Activated naive CD4-positive, alpha-beta T cell treated with anti-CD3 and anti-CD28 coated beads, Interleukin-2, amount 50 U/mL, for 72 hours (primary cell): ENCODE measurements at regions not wholly inside any gene's neighbourhood (a gene's known extent, or its start where the extent isn't known, plus 50 kb on each side); places are given as distances from the start of the nearest gene placed in this dataset.

ENCODE experiments used
- ATAC-seq, 2 donors: fragments of 150-1000 bp; cut with Tn5 transposase; 2 replicates each; pipeline ENCODE4 v1.10.0; 2021; ENCODE audit warnings: mild to moderate bottlenecking in 2 of 2, moderate library complexity in 2 of 2
- DNase-seq, 2 donors: peaks; one replicate each; pipeline ENCODE4 v3.0.0; 2021 to 2022; ENCODE audit warnings: low spot score in 2 of 2
- H3K27ac Mint-ChIP-seq, 2 donors: one replicate each; pipeline ENCODE4 v1.8.0; 2022; ENCODE audit warnings: mild to moderate bottlenecking in 2 of 2, mixed read lengths in 2 of 2
- H3K36me3 Mint-ChIP-seq, 2 donors: one replicate each; pipeline ENCODE4 v1.8.0; 2022; ENCODE audit warnings: mixed read lengths in 2 of 2
- H3K9me3 Mint-ChIP-seq, 2 donors: one replicate each; pipeline ENCODE4 v1.8.0; 2022; ENCODE audit warnings: mixed read lengths in 2 of 2

DNA sequence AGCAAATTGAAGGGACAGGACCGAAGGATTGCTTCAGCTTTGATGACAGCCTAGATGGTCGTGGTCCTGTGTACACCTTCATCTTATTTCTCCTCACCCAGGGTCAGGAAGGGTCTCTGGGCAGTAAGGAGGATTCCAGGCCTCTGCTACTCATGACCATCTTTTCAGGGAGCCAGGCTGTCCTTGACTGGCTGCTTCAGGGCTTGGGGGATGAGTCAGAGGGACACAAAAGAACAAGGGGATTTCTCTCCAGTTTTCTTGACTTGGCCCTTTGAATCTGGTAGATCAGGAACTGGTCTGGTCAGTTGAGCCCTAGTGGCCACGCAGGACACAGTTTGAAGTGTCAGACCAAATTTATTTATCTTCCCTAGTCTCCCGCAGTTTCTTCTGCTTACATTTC, 402.1 kb upstream of the CHD6 start:
- Mint-ChIP-seq H3K9me3 (peaks cover 5 to 8% of the 10 kb centered on the region in 2 donors), H3K36me3 (no peaks in the 10 kb centered on the region), H3K27ac (no peak overlapping the region)
- no peak for ATAC-seq
- DNase-seq = no peak

DNA sequence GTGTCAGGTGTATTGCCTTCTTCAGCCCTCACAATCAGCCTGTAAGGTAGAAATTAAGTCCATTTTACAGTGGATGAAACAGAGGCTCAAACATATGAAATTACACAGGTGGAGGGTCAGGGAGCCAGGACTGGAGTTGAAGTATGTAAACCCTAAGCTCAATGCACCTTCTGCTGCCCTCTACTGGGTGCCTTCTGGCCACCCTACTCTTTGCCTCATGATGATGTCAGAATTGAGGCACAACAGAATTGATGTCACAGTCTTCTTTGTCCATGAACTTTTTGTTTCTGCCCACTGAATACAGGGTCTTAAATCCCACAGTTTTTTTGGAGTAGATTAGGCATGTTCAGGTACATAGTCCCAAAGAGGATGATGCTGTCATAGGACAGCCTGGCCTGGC, 400.8 kb upstream of the CHD6 start:
- H3K36me3 Mint-ChIP-seq = no peaks in the 10 kb centered on the region
- peaks cover 5 to 11% of the 10 kb centered on the region in 2 donors for H3K9me3 Mint-ChIP-seq
- no peak for DNase-seq
- ATAC-seq = no peak
- H3K27ac Mint-ChIP-seq = no peak overlapping the region

GRCh38 chr20:42010090-42010489, 391.9 kb upstream of the CHD6 start:
- DNase-seq (no peak), ATAC-seq (no peak)
- no peak overlapping the region for H3K27ac Mint-ChIP-seq
- H3K36me3 Mint-ChIP-seq = peaks cover 0 to 6% of the 10 kb centered on the region in 2 donors
- peaks cover 9 to 22% of the 10 kb centered on the region in 2 donors for H3K9me3 Mint-ChIP-seq

GRCh38 chr20:42007251-42007650, 389.1 kb upstream of the CHD6 start:
- Mint-ChIP-seq H3K36me3 (peaks cover 0 to 6% of the 10 kb centered on the region in 2 donors), H3K27ac (no peak overlapping the region), H3K9me3 (peaks cover 9 to 23% of the 10 kb centered on the region in 2 donors)
- ATAC-seq (no peak), DNase-seq (no peak)

DNA sequence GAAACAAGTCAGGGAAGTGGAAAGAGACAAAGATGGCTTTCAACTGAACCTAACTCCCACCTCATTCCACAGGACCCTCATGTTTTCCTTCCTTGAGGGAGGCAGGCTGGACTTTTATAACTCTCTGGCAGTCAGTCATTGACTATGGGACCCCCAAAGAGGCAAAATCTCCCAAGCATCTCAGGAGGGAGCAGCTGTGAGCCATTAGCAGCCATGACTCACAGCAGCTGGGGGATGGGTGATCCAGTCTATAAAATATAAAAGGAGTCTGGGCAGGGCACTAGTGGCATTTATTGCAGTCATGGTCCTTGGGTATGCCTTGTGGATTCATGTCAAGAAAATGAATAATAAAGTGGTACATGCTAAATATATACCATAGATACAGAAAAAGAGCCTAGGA, 387.0 kb upstream of the CHD6 start:
- no peak overlapping the region for H3K27ac Mint-ChIP-seq
- H3K36me3 Mint-ChIP-seq = peaks cover 0 to under 1% of the 10 kb centered on the region in 2 donors
- DNase-seq (no peak), ATAC-seq (no peak)
- peaks cover 4 to 14% of the 10 kb centered on the region in 2 donors for H3K9me3 Mint-ChIP-seq

GRCh38 chr20:42003380-42003779, 385.2 kb upstream of the CHD6 start:
- no peak for ATAC-seq
- DNase-seq = no peak
- H3K9me3 Mint-ChIP-seq = peaks cover 5 to 14% of the 10 kb centered on the region in 2 donors
- no peak overlapping the region for H3K27ac Mint-ChIP-seq
- peaks cover 6 to 8% of the 10 kb centered on the region in 2 donors for H3K36me3 Mint-ChIP-seq

DNA sequence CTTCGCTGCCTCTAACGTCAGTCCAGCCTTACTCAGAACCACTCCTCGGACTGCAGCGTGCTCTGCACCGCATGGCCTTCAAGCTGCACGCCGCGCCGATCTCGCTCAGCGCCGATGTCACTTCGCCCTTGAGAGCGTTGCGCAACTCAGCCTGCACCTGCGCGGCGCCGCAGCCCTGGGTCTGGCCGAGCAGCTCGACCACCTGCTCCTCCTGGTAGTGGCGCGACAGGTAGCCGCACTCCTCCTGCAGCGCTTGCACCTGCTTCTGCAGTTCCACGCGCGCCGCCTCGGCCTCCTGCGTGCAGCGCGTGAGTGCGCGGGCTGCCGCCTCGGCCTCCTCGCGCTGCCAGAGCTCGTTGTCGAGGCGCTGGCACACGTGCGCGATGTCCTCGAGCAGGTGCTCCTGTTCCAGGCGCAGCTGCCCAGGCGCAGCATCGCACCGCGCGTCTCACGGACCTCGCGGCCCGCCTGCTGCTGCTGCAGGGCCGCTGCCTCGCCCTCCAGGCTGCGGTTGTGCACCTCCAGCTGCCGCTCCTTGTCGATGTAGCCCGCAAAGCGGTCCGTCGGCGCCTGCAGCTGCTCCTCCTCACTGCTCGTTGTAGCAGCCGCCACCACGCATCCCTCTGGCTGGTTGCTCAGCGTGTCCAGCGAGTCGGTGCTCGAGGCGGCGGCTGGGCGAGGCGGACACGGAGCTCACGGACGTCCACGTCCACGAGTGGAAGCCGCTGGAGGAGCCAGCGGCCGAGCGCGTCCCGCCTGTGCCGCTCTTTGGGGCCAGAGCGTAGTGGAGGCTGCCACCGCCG, 380.6 kb upstream of the CHD6 start:
- DNase-seq (no peak), ATAC-seq (no peak)
- Mint-ChIP-seq H3K36me3 (peaks cover 6 to 8% of the 10 kb centered on the region in 2 donors), H3K27ac (no peak overlapping the region), H3K9me3 (peaks cover 5 to 17% of the 10 kb centered on the region in 2 donors)

DNA sequence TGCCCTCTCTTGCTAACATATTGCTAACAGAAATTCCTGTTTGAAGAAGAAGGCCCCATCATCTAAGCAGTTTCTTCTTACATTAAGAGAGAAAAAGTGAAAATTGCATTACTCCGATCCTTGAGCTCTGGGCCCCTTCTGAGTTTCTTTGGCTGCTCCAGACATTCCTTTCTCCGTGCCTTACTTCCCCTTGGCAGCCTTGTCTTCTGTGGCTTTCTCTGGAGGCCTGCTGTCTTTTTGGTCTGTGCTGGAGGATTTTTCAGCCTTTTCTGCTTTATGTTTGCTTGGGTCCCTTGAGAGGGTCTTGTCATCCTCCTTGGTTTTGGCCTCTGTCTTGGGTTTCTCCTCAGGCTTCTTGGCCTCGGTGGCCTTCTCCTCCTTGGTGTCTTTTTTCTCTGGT, 378.8 kb upstream of the CHD6 start:
- peaks cover 5 to 17% of the 10 kb centered on the region in 2 donors for H3K9me3 Mint-ChIP-seq
- no peak for ATAC-seq
- H3K27ac Mint-ChIP-seq = peak overlapping the region in 1 of 2 donors; percentile 57
- no peak for DNase-seq
- peaks cover 6 to 8% of the 10 kb centered on the region in 2 donors for H3K36me3 Mint-ChIP-seq

DNA sequence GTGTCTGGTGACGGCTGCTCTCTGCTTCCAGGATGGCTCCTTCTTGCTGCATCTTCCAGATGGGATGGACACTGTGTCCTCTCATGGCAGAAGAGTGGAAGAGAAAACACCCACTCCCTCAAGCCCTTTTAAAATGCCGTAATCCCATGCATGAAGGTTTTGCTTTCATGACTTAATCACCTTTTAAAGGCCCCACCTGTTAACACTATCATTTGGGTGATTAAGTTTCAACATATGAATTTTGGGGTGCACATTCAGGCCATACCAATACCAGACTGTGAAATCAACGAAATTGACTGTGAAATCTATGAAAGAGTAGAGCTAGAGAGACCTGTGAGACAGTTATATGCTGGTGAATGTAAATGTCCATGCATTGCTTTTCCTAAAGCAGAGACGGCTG, 374.3 kb upstream of the CHD6 start:
- Mint-ChIP-seq H3K9me3 (peaks cover 0 to 8% of the 10 kb centered on the region in 2 donors), H3K27ac (no peak overlapping the region), H3K36me3 (no peaks in the 10 kb centered on the region)
- DNase-seq (no peak), ATAC-seq (no peak)

GRCh38 chr20:41991412-41991811, 373.2 kb upstream of the CHD6 start:
- H3K36me3 Mint-ChIP-seq = no peaks in the 10 kb centered on the region
- DNase-seq = no peak
- peaks cover 0 to 6% of the 10 kb centered on the region in 2 donors for H3K9me3 Mint-ChIP-seq
- no peak for ATAC-seq
- H3K27ac Mint-ChIP-seq = no peak overlapping the region

- no peaks in the 10 kb centered on the region for H3K9me3 Mint-ChIP-seq
- no peak overlapping the region for H3K27ac Mint-ChIP-seq
- no peaks in the 10 kb centered on the region for H3K36me3 Mint-ChIP-seq
- DNase-seq (no peak), ATAC-seq (no peak)
Measured at GRCh38 chr20:41989935-41990635, 371.9 kb upstream of the CHD6 start.

- DNase-seq (no peak), ATAC-seq (no peak)
- Mint-ChIP-seq H3K9me3 (peaks cover 5 to 6% of the 10 kb centered on the region in 2 donors), H3K27ac (no peak overlapping the region), H3K36me3 (no peaks in the 10 kb centered on the region)
Measured at GRCh38 chr20:41989039-41989679, 371.0 kb upstream of the CHD6 start.

DNA sequence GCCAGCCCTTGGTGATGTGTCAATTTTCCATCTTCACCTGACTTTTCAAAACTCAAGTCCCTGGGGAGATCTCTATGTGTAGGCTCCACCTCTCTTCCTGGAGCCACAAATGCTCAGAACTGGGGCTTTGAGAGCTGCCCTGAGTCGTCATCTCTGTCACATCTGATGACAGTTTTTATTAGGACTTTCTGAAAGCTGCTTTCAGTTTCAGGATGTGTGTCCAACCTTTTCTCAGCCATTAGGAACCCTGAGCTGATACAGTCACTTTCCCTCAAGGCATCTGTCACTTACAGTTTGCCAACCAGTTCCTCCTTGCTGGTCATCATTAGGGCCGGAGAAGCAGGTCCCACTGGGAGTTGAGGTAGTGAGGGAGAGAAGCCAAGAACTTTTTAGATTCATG, 365.9 kb upstream of the CHD6 start:
- DNase-seq (no peak), ATAC-seq (no peak)
- no peak overlapping the region for H3K27ac Mint-ChIP-seq
- no peaks in the 10 kb centered on the region for H3K36me3 Mint-ChIP-seq
- H3K9me3 Mint-ChIP-seq = peaks cover 5 to 6% of the 10 kb centered on the region in 2 donors

DNA sequence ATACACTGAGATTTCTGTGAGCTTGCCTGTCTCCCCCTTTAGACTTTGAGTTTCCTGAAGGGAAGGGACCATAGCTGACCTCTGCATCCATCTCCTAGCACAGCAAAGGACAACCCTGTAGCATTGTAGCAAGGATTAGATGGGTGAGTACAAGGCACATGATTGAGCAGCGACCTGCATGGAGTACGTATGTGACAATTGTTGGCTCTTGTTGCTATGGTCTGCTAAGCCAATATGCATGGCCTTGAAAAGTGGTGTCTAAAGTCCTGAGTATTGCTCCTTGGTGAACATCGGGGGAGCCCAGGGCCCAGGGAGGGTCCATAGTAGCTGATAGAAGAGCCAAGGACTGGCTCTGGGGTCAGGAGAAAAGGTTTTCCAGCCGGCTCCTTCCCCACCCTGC, 365.0 kb upstream of the CHD6 start:
- no peak overlapping the region for H3K27ac Mint-ChIP-seq
- peaks cover 5 to 6% of the 10 kb centered on the region in 2 donors for H3K9me3 Mint-ChIP-seq
- ATAC-seq = no peak

DNA sequence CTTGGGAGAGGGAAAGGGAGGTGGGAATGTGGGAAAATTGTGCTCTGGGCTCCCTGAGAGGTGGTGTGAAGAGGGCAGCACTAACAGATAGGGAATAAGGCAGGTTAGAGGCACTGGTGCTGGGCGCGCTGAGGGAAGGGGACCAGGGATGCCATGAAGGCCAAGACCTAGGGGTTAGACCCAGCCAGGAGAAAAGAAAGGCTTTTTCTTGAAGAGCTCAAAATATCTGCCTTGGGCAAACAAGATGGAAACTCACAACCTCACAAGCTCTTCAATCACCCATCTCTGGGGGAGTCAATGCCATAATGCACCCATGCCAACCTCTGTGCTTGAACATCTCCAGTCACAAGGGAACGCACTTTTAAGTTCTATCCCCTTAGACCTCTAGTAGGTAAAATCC, 363.6 kb upstream of the CHD6 start:
- DNase-seq (no peak), ATAC-seq (no peak)
- Mint-ChIP-seq H3K9me3 (peaks cover 5 to 6% of the 10 kb centered on the region in 2 donors), H3K27ac (no peak overlapping the region), H3K36me3 (no peaks in the 10 kb centered on the region)

More for the DNA sequence above, 365.0 kb upstream of the CHD6 start:
- no peak for DNase-seq
- no peaks in the 10 kb centered on the region for H3K36me3 Mint-ChIP-seq

DNA sequence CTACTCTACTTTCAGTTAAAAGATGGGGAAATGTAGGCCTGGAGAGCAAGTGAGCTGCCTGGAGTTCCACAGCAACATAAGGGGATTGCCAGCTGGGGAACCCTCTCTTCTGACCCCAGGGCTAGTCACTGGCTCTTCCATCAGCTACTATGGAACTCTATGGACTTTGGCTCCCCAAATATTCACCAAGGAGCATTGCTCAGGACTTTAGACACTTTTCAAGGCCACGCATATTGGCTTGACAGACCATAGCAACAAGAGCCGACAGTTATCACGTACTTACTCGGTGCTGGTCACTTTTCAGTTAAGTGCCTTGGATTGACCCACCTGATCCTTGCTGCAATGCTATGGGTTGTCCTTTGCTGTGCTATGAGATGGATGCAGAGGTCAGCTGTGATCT, 360.7 kb upstream of the CHD6 start:
- Mint-ChIP-seq H3K9me3 (no peaks in the 10 kb centered on the region), H3K36me3 (no peaks in the 10 kb centered on the region), H3K27ac (no peak overlapping the region)
- ATAC-seq (no peak), DNase-seq (no peak)

- Mint-ChIP-seq H3K9me3 (peaks cover 0 to 3% of the 10 kb centered on the region in 2 donors), H3K36me3 (no peaks in the 10 kb centered on the region), H3K27ac (no peak overlapping the region)
- DNase-seq = no peak
- ATAC-seq = no peak
Measured at GRCh38 chr20:41978246-41978790, 360.1 kb upstream of the CHD6 start.
